ENCODE measurements at regions not wholly inside any gene's neighbourhood (a gene's known extent, or its start where the extent isn't known, plus 50 kb on each side); places are given as distances from the start of the nearest gene placed in this dataset.

GRCh38 chr14:56027421-56027820 lies 90.8 kb upstream of the PELI2 start:
- WGBS: 82% methylated on average over 1 of the region's 1 CpG
- no peaks in the 10 kb centered on the region for H3K36me3 ChIP-seq (ENCODE audit: control insufficient read depth in 4 of 4, insufficient read depth in 3 of 4, low read depth in 1 of 4, low read length in 3 of 4)

More at GRCh38 chr14:56027421-56027820, 90.8 kb upstream of the PELI2 start:
- Histone ChIP-seq H3K9me3 (ENCODE audit: control insufficient read depth in 4 of 4, low read length in 3 of 4) (no peaks in the 10 kb centered on the region), H3K27ac (ENCODE audit: low read depth in 1 of 2, low read length in 2 of 2) (no peak overlapping the region), H3K9ac (ENCODE audit: low read depth in 1 of 2, low read length in 2 of 2) (no peak overlapping the region), H3K27me3 (ENCODE audit: control insufficient read depth in 4 of 4, insufficient read depth in 4 of 4, low read length in 3 of 4) (peaks cover 0 to 13% (median 1%) of the 10 kb centered on the region in 4 donors), H3K4me1 (ENCODE audit: control insufficient read depth in 4 of 4, insufficient read depth in 4 of 4, low read length in 3 of 4) (no peaks in the 10 kb centered on the region), H3K4me3 (ENCODE audit: low read depth in 1 of 3, low read length in 3 of 3) (no peak overlapping the region)
- TF ChIP-seq RAD21 (IDR thresholded peaks at IDR 0.05): no peak
- no peak for TF ChIP-seq YY1 (IDR thresholded peaks at IDR 0.05)
- TF ChIP-seq GABPA (IDR thresholded peaks at IDR 0.05 in 1 of 2, conservative IDR thresholded peaks at IDR 0.05 in 1 of 2): no peak
- no peak for TF ChIP-seq HNF4A (conservative IDR thresholded peaks at IDR 0.05)
- TF ChIP-seq TAF1 (conservative IDR thresholded peaks at IDR 0.05): no peak
- no peak for TF ChIP-seq RXRA (IDR thresholded peaks at IDR 0.05)
- no peak for TF ChIP-seq JUND (IDR thresholded peaks at IDR 0.05)
- TF ChIP-seq FOXA2 (IDR thresholded peaks at IDR 0.05): no peak
- TF ChIP-seq SP1 (IDR thresholded peaks at IDR 0.05): no peak
- no peak for TF ChIP-seq FOXA1 (IDR thresholded peaks at IDR 0.05)
- TF ChIP-seq REST (IDR thresholded peaks at IDR 0.05): no peak
- no peak for TF ChIP-seq ZBTB33 (IDR thresholded peaks at IDR 0.05)
- TF ChIP-seq EGR1 (IDR thresholded peaks at IDR 0.05; ENCODE audit: low read depth in 2 of 2): no peak
- no peak for TF ChIP-seq NR2F2 (IDR thresholded peaks at IDR 0.05)
- TF ChIP-seq CTCF (IDR thresholded peaks at IDR 0.05; ENCODE audit: low read depth, low read length, missing input control): no peak
- TF ChIP-seq ATF3 (IDR thresholded peaks at IDR 0.05): no peak
- no peak for TF ChIP-seq HNF4G (IDR thresholded peaks at IDR 0.05)
- no peak for TF ChIP-seq MAX (IDR thresholded peaks at IDR 0.05)
- DNase-seq (ENCODE audit: low spot score): no peak

Measured in liver (tissue), 8 donors.